Endothelial cell of umbilical vein (primary cell): ENCODE measurements at regions not wholly inside any gene's neighbourhood (a gene's known extent, or its start where the extent isn't known, plus 50 kb on each side); places are given as distances from the start of the nearest gene placed in this dataset.

Experiments
- BruUV-seq: library from RNA; stranded (reverse); fragments of 400-500 nt; replicated peaks from 2 replicates; lab custom pipeline; 2021; lab: Mats Ljungman, UMichigan
- CTCF ChIA-PET: fragments of 300-600, 350-600 bp; sonication (Branson Sonifier 250); formaldehyde crosslinking; loops from one replicate; lab custom pipeline; 2021; ENCODE audit warnings: antibody characterized with exemption, inconsistent platforms; lab: Charles Lee
- POLR2A ChIA-PET: fragments of 300-600, 350-600 bp; sonication (Branson Sonifier 250); formaldehyde crosslinking; loops from one replicate; lab custom pipeline; 2021; ENCODE audit warnings: antibody characterized with exemption, inconsistent platforms; lab: Charles Lee
- DNase-seq: peaks from one replicate; pipeline ENCODE4 v3.0.0-alpha.2; 2011; ENCODE audit warnings: low read depth, low spot score
- FAIRE-seq: peaks from 2 replicates; lab custom pipeline; 2011; peaks lifted over from hg19 to GRCh38; lab: Jason Lieb, UNC
- H2AFZ ChIP-seq: 2 replicates; pipeline ENCODE4 v1.6.0; 2012; ENCODE audit warnings: low read depth, low read length, control low read depth, inconsistent platforms
- H3K27ac ChIP-seq: 2 replicates; pipeline ENCODE4 v1.5.1; 2011; ENCODE audit warnings: low read depth, mild to moderate bottlenecking, control low read depth, low read length, moderate library complexity; ENCODE audit not compliant: insufficient read depth
- H3K27me3 ChIP-seq, 2 experiments: 2 replicates each; pipeline versions ENCODE4 v1.6.0 to v1.6.1; 2011; ENCODE audit warnings: low read length in 2 of 2, mixed read lengths in 1 of 2; ENCODE audit not compliant: control insufficient read depth in 2 of 2, insufficient read depth in 2 of 2
- H3K36me3 ChIP-seq, 2 experiments: 2 replicates in 1 of 2; 3 replicates in 1 of 2; pipeline ENCODE4 v1.5.1; 2011; ENCODE audit warnings: low read length in 2 of 2, mild to moderate bottlenecking in 1 of 2, moderate library complexity in 1 of 2; ENCODE audit not compliant: control insufficient read depth in 2 of 2, insufficient read depth in 2 of 2; ENCODE audit errors: extremely low read depth in 1 of 2
- H3K4me1 ChIP-seq: 3 replicates; pipeline ENCODE4 v1.5.1; 2011; ENCODE audit warnings: mild to moderate bottlenecking, low read length; ENCODE audit not compliant: control insufficient read depth, insufficient read depth; ENCODE audit errors: extremely low read depth
- H3K4me2 ChIP-seq: 2 replicates; pipeline ENCODE4 v1.6.1; 2011; ENCODE audit warnings: low read length, control low read depth, mixed read lengths; ENCODE audit not compliant: insufficient read depth
- H3K4me3 ChIP-seq, 3 experiments: fragments of 200-600 bp in 1 of 3; sonication (generic), shearing (Covaris generic) in 1 of 3; replicated peaks in 1 of 3; 2 replicates each; pipeline ENCODE4 v1.5.1; 2011 to 2016; ENCODE audit warnings: control low read depth in 3 of 3, low read length in 3 of 3, mild to moderate bottlenecking in 2 of 3, inconsistent platforms in 1 of 3, low read depth in 1 of 3, moderate library complexity in 1 of 3; ENCODE audit not compliant: insufficient read depth in 1 of 3
- H3K79me2 ChIP-seq: 2 replicates; pipeline ENCODE4 v1.6.0; 2012; ENCODE audit warnings: low read length, inconsistent platforms; ENCODE audit not compliant: control insufficient read depth, insufficient read depth
- H3K9ac ChIP-seq: replicated peaks from 2 replicates; pipeline ENCODE3; 2011; ENCODE audit warnings: low read length, control low read depth; ENCODE audit not compliant: insufficient read depth; ENCODE audit errors: extremely low read depth
- H3K9me1 ChIP-seq: replicated peaks from 3 replicates; pipeline ENCODE4 v1.6.0; 2011; ENCODE audit warnings: mild to moderate bottlenecking, low read length; ENCODE audit not compliant: control insufficient read depth, insufficient read depth; ENCODE audit errors: extremely low read depth
- H3K9me3 ChIP-seq: replicated peaks from 2 replicates; pipeline ENCODE4 v1.5.1; 2012; ENCODE audit warnings: low read length, inconsistent platforms; ENCODE audit not compliant: control insufficient read depth, insufficient read depth
- H4K20me1 ChIP-seq: replicated peaks from 2 replicates; pipeline ENCODE3; 2011; ENCODE audit warnings: mild to moderate bottlenecking, low read length; ENCODE audit not compliant: control insufficient read depth, insufficient read depth; ENCODE audit errors: extremely low read depth
- EZH2 ChIP-seq: IDR thresholded peaks from 2 replicates; pipeline ENCODE4 v1.6.1; 2012; ENCODE audit warnings: borderline replicate concordance, low read depth, mild to moderate bottlenecking, moderate library complexity, low read length, inconsistent platforms; ENCODE audit not compliant: severe bottlenecking
- FOS ChIP-seq: IDR thresholded peaks from 2 replicates; pipeline ENCODE4 v1.6.1; 2011; ENCODE audit warnings: mild to moderate bottlenecking, low read length, moderate library complexity, borderline replicate concordance; ENCODE audit not compliant: insufficient read depth
- GATA2 ChIP-seq: IDR thresholded peaks from 2 replicates; pipeline ENCODE4 v1.7.0; 2011; ENCODE audit warnings: low read depth, mild to moderate bottlenecking, moderate library complexity, mixed read lengths, low read length; ENCODE audit not compliant: insufficient read length, insufficient read depth
- JUN ChIP-seq: IDR thresholded peaks from 2 replicates; pipeline ENCODE4 v1.6.1; 2011; ENCODE audit warnings: borderline replicate concordance, low read depth; ENCODE audit not compliant: insufficient read length, insufficient read depth
- MYC ChIP-seq: IDR thresholded peaks from one replicate; pipeline ENCODE4 v1.6.1; 2011; ENCODE audit warnings: mild to moderate bottlenecking, low read depth, low read length
- POLR2A ChIP-seq: IDR thresholded peaks from 2 replicates; pipeline ENCODE4 v1.6.1; 2012; ENCODE audit warnings: low read depth, mild to moderate bottlenecking, control low read depth, low read length
- POLR2AphosphoS5 ChIP-seq: IDR thresholded peaks from 2 replicates; pipeline ENCODE4 v1.6.1; 2012; ENCODE audit warnings: low read depth, mild to moderate bottlenecking, control low read depth, low read length, moderate library complexity; ENCODE audit not compliant: insufficient read depth
- dilution Hi-C: fragments of 300-500 bp; cut with MboI; formaldehyde crosslinking; loops from one replicate; pipeline ENCODE4 v1.15.0; 2019; ENCODE audit warnings: low sequenced_read_pairs; ENCODE audit not compliant: extremely low pct_ligation_motif_present
- intact Hi-C: fragments of 100-400 bp; cut with micrococcal nuclease; formaldehyde crosslinking; loops from one replicate; pipeline ENCODE4 v1.10.0; 2022
- TF ChIP-seq, protein P1 (sequence below): IDR thresholded peaks from 2 replicates; pipeline ENCODE4 v1.6.1; 2011; ENCODE audit not compliant: insufficient read depth, insufficient read length
- TF ChIP-seq, protein P2 (sequence below), 2 donors: IDR thresholded peaks; 1 replicate in 1 of 2; 2 replicates in 1 of 2; pipeline ENCODE4 v1.5.1; 2011; ENCODE audit warnings: low read length in 2 of 2, mild to moderate bottlenecking in 2 of 2, moderate library complexity in 2 of 2, control low read depth in 1 of 2, inconsistent platforms in 1 of 2, low read depth in 1 of 2; ENCODE audit not compliant: insufficient read depth in 1 of 2; ENCODE audit errors: extremely low read depth in 1 of 2

DNA sequence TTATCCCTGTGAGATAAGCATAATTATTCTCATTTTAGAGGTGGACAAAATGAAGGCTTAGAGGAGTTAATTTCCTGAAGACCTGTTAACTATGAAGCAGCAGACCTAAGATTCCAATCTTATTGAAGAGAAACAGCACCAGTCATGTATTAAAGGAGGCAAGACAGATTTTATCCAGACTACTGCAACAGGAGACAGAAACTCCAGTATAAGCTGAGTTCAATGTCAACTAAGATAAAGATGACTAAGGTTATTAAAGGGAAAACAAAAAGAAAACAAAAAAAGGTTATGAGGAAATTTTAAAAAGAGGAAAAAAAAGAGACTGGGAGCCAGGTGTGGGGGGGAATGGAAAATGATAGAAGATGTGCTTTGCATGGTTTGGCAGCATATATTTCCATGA, 707.7 kb upstream of the NR2F2 start:
- dilution Hi-C loops: no loop called here
- POLR2A ChIA-PET: no interaction called here
- Histone ChIP-seq H3K9ac (no peak overlapping the region), H4K20me1 (no peaks in the 10 kb centered on the region), H2AFZ (no peak overlapping the region), H3K27ac (no peak overlapping the region), H3K9me1 (no peaks in the 10 kb centered on the region), H3K79me2 (no peaks in the 10 kb centered on the region), H3K4me2 (no peak overlapping the region), H3K9me3 (no peaks in the 10 kb centered on the region), H3K4me3 (no peak overlapping the region), H3K27me3 (no peaks in the 10 kb centered on the region), H3K4me1 (no peaks in the 10 kb centered on the region), H3K36me3 (no peaks in the 10 kb centered on the region)
- BruUV-seq: no TSS peak
- CTCF ChIA-PET: no interaction called here
- DNase-seq: no peak
- FAIRE-seq: no peak
- intact Hi-C loops: no loop called here
- TF ChIP-seq POLR2A (no peak), EZH2 (no peak), JUN (no peak), GATA2 (no peak), MYC (no peak), FOS (no peak), POLR2AphosphoS5 (no peak)
- TF ChIP-seq, protein P1, sequence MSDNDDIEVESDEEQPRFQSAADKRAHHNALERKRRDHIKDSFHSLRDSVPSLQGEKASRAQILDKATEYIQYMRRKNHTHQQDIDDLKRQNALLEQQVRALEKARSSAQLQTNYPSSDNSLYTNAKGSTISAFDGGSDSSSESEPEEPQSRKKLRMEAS: no peak
- TF ChIP-seq, protein P2, sequence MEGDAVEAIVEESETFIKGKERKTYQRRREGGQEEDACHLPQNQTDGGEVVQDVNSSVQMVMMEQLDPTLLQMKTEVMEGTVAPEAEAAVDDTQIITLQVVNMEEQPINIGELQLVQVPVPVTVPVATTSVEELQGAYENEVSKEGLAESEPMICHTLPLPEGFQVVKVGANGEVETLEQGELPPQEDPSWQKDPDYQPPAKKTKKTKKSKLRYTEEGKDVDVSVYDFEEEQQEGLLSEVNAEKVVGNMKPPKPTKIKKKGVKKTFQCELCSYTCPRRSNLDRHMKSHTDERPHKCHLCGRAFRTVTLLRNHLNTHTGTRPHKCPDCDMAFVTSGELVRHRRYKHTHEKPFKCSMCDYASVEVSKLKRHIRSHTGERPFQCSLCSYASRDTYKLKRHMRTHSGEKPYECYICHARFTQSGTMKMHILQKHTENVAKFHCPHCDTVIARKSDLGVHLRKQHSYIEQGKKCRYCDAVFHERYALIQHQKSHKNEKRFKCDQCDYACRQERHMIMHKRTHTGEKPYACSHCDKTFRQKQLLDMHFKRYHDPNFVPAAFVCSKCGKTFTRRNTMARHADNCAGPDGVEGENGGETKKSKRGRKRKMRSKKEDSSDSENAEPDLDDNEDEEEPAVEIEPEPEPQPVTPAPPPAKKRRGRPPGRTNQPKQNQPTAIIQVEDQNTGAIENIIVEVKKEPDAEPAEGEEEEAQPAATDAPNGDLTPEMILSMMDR (IDR thresholded peaks at IDR 0.05; ENCODE audit: extremely low read depth in 1 of 2, insufficient read depth in 1 of 2, low read depth in 1 of 2, low read length in 2 of 2): no peak
